ENCODE measurements at regions not wholly inside any gene's neighbourhood (a gene's known extent, or its start where the extent isn't known, plus 50 kb on each side); places are given as distances from the start of the nearest gene placed in this dataset.

- no peak for DNase-seq (ENCODE audit: low read depth)
Observed at GRCh38 chr5:67518227-67518626, 321.6 kb upstream of the CD180 start.

- DNase-seq (ENCODE audit: low read depth) = peak; percentile 10
Observed at GRCh38 chr5:67516948-67517565, 320.5 kb upstream of the CD180 start.

- DNase-seq (ENCODE audit: low read depth) = no peak
Observed at GRCh38 chr5:67515762-67516161, 319.2 kb upstream of the CD180 start.

- no peak for DNase-seq (ENCODE audit: low read depth)
Observed at GRCh38 chr5:67515020-67515689, 318.6 kb upstream of the CD180 start.

GRCh38 chr5:67512758-67513157 is 316.2 kb upstream of the CD180 start:
- DNase-seq (ENCODE audit: low read depth) = no peak

- DNase-seq (ENCODE audit: low read depth) = no peak
Observed at GRCh38 chr5:67511911-67512310, 315.3 kb upstream of the CD180 start.

- DNase-seq (ENCODE audit: low read depth) = no peak
Observed at GRCh38 chr5:67510204-67510603, 313.6 kb upstream of the CD180 start.

GRCh38 chr5:67509402-67510186 is 313.0 kb upstream of the CD180 start:
- no peak for DNase-seq (ENCODE audit: low read depth)

GRCh38 chr5:67506241-67506640 is 309.6 kb upstream of the CD180 start:
- DNase-seq (ENCODE audit: low read depth) = no peak

GRCh38 chr5:67502951-67503350 is 306.4 kb upstream of the CD180 start:
- DNase-seq (ENCODE audit: low read depth) = no peak

- no peak for DNase-seq (ENCODE audit: low read depth)
Observed at GRCh38 chr5:67496051-67496450, 299.5 kb upstream of the CD180 start.

- no peak for DNase-seq (ENCODE audit: low read depth)
Observed at GRCh38 chr5:67495072-67495471, 298.5 kb upstream of the CD180 start.

- DNase-seq (ENCODE audit: low read depth) = no peak
Observed at GRCh38 chr5:67494186-67494855, 297.7 kb upstream of the CD180 start.

- DNase-seq (ENCODE audit: low read depth) = peak; percentile 27
Observed at GRCh38 chr5:67493676-67494075, 297.1 kb upstream of the CD180 start.

- no peak for DNase-seq (ENCODE audit: low read depth)
Observed at GRCh38 chr5:67490543-67491321, 294.1 kb upstream of the CD180 start.

GRCh38 chr5:67488885-67489284 is 292.3 kb upstream of the CD180 start:
- no peak for DNase-seq (ENCODE audit: low read depth)

- no peak for DNase-seq (ENCODE audit: low read depth)
Observed at GRCh38 chr5:67487862-67488261, 291.3 kb upstream of the CD180 start.

GRCh38 chr5:67483453-67484030 is 286.9 kb upstream of the CD180 start:
- DNase-seq (ENCODE audit: low read depth) = no peak

GRCh38 chr5:67481362-67481761 is 284.8 kb upstream of the CD180 start:
- DNase-seq (ENCODE audit: low read depth) = no peak

- no peak for DNase-seq (ENCODE audit: low read depth)
Observed at GRCh38 chr5:67478337-67478736, 281.7 kb upstream of the CD180 start.

- no peak for DNase-seq (ENCODE audit: low read depth)
Observed at GRCh38 chr5:67476995-67477394, 280.4 kb upstream of the CD180 start.
